Fibroblast of mammary gland (primary cell): ENCODE measurements at regions not wholly inside any gene's neighbourhood (a gene's known extent, or its start where the extent isn't known, plus 50 kb on each side); places are given as distances from the start of the nearest gene placed in this dataset.

Experiments used
- DNase-seq: peaks from one replicate; pipeline ENCODE4 v3.0.0-alpha.2; 2010; ENCODE audit warnings: low read depth
- H3K4me3 ChIP-seq: 2 replicates; pipeline ENCODE4 v1.5.1; 2011; ENCODE audit warnings: low read depth, mild to moderate bottlenecking, low read length, moderate library complexity; ENCODE audit not compliant: control insufficient read depth
- TF ChIP-seq, protein P1 (sequence below): conservative IDR thresholded peaks from 2 replicates; pipeline ENCODE4 v1.5.1; 2011; ENCODE audit warnings: low read depth, low read length, inconsistent platforms; ENCODE audit not compliant: control insufficient read depth, insufficient read depth

DNA sequence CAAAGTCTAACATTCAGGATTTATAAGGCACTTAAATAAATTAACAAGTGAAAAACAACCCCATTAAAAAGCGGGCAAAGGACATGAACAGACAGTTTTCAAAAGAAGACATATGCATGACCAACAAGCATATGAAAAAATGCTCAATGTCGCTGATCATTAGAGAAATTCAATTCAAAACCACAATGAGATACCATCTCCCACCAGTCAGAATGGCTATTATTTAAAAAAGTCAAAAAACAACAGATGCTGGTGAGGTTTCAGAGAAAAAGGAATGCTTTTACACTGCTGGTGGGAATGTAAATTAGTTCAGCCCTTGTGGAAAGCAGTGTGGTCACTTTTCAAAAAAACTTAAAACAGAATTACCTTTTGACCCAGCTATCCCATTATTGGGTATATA is 60.7 kb upstream of the BDKRB2 start:
- TF ChIP-seq, protein P1, sequence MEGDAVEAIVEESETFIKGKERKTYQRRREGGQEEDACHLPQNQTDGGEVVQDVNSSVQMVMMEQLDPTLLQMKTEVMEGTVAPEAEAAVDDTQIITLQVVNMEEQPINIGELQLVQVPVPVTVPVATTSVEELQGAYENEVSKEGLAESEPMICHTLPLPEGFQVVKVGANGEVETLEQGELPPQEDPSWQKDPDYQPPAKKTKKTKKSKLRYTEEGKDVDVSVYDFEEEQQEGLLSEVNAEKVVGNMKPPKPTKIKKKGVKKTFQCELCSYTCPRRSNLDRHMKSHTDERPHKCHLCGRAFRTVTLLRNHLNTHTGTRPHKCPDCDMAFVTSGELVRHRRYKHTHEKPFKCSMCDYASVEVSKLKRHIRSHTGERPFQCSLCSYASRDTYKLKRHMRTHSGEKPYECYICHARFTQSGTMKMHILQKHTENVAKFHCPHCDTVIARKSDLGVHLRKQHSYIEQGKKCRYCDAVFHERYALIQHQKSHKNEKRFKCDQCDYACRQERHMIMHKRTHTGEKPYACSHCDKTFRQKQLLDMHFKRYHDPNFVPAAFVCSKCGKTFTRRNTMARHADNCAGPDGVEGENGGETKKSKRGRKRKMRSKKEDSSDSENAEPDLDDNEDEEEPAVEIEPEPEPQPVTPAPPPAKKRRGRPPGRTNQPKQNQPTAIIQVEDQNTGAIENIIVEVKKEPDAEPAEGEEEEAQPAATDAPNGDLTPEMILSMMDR: no peak
- DNase-seq: no peak

DNA sequence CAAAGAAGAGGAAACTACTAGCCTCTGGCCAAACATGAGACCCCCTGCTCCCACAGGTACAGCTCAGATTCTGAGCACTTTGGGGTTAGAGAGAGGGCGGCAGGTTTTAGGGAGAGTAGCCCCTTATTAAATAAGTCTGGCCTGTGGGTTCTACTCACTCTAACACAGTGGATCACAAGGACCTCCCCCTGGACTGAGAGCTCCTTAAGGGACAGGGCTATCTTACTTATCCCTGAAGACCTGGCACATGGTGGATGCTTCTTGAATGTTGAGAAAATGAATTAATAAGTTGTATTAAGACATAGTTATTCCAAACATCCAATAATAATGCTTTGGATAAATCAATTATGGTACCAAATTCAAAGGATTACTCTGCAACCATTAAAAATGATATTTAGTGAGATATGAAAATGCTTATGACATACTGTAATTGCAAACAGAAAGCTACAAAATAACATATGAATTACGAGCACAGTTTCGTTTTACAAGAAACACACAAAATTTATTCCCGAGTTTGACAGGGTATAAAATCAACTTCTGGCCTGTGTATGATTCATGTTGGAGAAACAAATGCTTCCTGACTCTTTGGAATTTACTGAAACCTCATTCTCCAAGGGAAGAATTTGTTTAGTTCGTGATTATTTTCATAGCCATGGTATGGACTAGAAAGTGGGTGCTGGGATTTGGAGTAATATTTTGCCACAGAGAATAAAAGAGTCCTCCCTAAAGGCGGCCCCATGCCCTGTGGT is 59.3 kb upstream of the BDKRB2 start:
- peak; percentile 78 for DNase-seq
- no peak overlapping the region for H3K4me3 ChIP-seq
- TF ChIP-seq, protein P1: no peak

More for the DNA sequence above, 60.7 kb upstream of the BDKRB2 start:
- H3K4me3 ChIP-seq: no peak overlapping the region

DNA sequence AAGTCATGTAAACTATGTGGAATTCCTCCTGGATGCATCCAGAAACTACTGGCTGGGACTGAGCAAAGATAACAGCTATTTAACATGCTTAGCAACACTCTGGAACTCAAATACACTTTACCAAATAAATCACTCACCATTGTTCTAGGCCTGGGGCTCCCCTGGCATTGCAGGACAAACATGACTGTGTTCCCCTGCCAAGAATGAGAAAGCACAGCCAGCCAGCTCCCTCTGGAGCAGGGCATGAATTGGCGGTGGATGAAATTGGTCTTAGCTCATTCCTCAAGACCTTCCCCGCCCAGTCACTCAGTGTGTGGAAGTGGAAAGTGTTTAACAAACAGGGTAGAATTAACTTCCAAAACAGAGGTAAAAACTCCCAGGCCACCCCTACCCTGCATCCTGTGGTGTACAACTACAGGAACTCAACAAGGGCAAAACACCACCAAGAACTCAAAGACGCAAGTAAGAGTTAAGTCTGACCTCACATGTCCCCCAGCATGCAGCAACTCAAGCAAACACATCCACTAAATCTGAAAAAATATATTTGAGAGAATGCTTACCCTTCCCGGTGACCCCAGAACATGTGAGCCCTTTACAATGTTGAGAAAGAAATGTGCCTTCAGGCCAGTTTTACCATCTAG is 58.4 kb upstream of the BDKRB2 start:
- no peak overlapping the region for H3K4me3 ChIP-seq
- TF ChIP-seq, protein P1: no peak
- DNase-seq: peak; percentile 72

DNA sequence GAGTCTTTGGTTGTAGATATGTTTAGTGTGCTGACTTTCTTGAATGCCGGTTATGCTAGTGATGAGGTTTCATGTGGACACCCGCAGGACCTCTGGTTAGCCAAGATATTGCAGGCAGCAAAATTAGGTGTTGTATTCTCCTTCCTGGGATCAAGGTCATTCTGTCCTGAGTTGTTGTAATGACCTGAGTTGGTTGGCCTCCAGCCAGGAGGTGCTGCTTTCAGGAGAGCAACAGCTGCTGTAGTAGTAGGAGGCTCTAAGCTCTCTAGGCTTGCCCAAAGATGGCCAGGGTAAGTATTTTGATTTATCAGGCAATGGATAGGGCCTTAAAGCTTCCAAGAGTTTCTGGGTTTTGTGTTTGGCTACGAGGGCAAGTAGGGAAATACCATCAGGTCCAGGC is 56.0 kb upstream of the BDKRB2 start:
- TF ChIP-seq, protein P1: no peak
- no peak overlapping the region for H3K4me3 ChIP-seq
- DNase-seq: no peak

DNA sequence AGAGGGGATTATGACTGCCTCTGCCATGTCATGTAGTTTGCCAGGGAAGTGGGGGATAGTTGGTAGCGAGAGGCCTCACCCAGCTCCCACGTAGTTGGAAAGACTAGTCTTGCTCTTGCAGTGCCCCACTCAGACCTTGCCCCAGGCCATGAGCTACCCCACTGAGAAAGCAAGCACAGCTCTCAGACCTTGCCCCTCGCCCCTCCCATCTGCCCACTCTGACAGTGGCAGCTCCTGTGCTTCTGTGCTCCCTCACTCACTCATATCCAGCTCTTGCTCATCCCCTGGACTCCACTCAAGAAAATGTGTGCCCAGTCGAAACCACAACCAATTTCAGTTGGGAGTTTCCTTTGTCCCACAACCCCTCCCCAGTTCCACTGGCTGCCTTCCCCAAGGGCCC is 55.5 kb upstream of the BDKRB2 start:
- H3K4me3 ChIP-seq: no peak overlapping the region
- TF ChIP-seq, protein P1: no peak
- DNase-seq: peak; percentile 45

DNA sequence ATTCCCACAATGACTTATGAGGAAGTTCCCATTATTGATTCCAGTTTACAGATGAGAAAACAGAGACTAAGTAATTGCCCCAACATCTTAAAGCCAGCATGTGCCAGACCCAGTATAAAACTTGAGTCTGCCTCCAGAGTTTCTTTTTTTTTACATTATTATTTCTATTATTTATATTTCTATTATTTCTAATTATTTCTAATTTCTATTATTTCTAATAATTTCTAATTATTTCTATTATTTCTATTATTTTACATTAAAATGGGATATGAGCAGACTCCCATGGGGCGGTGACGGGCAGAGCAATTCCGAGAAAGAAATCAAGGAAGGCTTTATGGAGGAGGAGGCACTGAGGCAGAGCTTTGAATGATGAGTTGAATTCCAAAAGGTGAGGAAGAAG is 54.4 kb upstream of the BDKRB2 start:
- TF ChIP-seq, protein P1: no peak

More for the DNA sequence above, 54.4 kb upstream of the BDKRB2 start:
- no peak for DNase-seq
- H3K4me3 ChIP-seq: no peak overlapping the region
